K562 (cell line): ENCODE measurements at regions not wholly inside any gene's neighbourhood (a gene's known extent, or its start where the extent isn't known, plus 50 kb on each side); places are given as distances from the start of the nearest gene placed in this dataset.

Source experiments
- DPF2 ChIP-seq: fragments of 450-650 bp; IDR thresholded peaks from 2 replicates; pipeline ENCODE4 v1.6.1; 2016
- ILK ChIP-seq: fragments of 450-650 bp; IDR thresholded peaks from 2 replicates; pipeline ENCODE4 v1.6.1; 2016; ENCODE audit warnings: missing genetic modification characterization, low read depth, mild to moderate bottlenecking, missing compliant biosample characterization, moderate library complexity, borderline replicate concordance
- TF ChIP-seq, protein P1 (sequence below): fragments of 450-650 bp; IDR thresholded peaks from 2 replicates; pipeline ENCODE4 v1.6.1; 2016; ENCODE audit warnings: low read depth
- TF ChIP-seq, protein P2 (sequence below): fragments of 200-800 bp; sonication (Bioruptor generic); IDR thresholded peaks from 2 replicates; pipeline ENCODE4 v1.6.1; 2016; ENCODE audit warnings: missing genetic modification characterization, missing compliant biosample characterization

DNA sequence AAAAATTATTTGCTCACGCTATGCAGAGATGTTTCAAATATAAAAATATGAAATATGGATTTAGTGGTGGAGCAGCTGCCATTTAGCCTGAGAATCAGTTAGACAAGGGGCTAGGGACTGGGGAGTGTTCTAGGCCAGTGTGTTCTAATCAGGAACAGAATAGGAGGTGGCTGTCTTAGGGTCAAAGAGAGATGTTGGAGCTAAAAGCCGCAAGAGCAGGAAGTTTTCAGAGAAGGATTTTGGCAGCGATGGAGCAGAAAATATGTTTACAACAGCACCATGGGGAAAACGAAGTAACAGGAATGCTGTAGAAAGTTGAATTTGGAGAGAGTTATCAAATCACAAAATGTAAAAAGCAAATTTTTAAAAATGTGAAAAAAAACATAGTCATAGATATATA lies 314.0 kb upstream of the SEMA3A start (continued):
- TF ChIP-seq DPF2 (no peak), ILK (tag) (no peak)
- TF ChIP-seq, protein P1, sequence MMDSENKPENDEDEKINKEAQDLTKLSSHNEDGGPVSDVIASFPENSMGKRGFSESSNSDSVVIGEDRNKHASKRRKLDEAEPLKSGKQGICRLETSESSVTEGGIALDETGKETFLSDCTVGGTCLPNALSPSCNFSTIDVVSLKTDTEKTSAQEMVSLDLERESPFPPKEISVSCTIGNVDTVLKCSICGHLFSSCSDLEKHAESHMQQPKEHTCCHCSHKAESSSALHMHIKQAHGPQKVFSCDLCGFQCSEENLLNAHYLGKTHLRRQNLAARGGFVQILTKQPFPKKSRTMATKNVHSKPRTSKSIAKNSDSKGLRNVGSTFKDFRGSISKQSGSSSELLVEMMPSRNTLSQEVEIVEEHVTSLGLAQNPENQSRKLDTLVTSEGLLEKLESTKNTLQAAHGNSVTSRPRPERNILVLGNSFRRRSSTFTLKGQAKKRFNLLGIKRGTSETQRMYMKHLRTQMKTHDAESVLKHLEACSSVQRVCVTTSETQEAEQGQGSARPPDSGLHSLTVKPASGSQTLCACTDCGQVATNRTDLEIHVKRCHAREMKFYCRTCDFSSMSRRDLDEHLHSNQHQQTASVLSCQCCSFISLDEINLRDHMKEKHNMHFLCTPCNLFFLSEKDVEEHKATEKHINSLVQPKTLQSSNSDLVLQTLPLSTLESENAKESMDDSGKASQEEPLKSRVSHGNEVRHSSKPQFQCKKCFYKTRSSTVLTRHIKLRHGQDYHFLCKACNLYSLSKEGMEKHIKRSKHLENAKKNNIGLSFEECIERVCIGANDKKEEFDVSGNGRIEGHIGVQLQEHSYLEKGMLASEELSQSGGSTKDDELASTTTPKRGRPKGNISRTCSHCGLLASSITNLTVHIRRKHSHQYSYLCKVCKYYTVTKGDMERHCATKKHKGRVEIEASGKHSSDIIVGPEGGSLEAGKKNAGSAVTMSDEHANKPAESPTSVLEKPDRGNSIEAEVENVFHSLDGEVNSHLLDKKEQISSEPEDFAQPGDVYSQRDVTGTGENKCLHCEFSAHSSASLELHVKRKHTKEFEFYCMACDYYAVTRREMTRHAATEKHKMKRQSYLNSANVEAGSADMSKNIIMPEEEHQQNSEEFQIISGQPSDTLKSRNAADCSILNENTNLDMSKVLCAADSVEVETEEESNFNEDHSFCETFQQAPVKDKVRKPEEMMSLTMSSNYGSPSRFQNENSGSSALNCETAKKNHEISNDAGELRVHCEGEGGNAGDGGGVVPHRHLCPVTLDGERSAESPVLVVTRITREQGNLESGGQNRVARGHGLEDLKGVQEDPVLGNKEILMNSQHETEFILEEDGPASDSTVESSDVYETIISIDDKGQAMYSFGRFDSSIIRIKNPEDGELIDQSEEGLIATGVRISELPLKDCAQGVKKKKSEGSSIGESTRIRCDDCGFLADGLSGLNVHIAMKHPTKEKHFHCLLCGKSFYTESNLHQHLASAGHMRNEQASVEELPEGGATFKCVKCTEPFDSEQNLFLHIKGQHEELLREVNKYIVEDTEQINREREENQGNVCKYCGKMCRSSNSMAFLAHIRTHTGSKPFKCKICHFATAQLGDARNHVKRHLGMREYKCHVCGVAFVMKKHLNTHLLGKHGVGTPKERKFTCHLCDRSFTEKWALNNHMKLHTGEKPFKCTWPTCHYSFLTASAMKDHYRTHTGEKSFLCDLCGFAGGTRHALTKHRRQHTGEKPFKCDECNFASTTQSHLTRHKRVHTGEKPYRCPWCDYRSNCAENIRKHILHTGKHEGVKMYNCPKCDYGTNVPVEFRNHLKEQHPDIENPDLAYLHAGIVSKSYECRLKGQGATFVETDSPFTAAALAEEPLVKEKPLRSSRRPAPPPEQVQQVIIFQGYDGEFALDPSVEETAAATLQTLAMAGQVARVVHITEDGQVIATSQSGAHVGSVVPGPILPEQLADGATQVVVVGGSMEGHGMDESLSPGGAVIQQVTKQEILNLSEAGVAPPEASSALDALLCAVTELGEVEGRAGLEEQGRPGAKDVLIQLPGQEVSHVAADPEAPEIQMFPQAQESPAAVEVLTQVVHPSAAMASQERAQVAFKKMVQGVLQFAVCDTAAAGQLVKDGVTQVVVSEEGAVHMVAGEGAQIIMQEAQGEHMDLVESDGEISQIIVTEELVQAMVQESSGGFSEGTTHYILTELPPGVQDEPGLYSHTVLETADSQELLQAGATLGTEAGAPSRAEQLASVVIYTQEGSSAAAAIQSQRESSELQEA: no peak
- TF ChIP-seq, protein P2, sequence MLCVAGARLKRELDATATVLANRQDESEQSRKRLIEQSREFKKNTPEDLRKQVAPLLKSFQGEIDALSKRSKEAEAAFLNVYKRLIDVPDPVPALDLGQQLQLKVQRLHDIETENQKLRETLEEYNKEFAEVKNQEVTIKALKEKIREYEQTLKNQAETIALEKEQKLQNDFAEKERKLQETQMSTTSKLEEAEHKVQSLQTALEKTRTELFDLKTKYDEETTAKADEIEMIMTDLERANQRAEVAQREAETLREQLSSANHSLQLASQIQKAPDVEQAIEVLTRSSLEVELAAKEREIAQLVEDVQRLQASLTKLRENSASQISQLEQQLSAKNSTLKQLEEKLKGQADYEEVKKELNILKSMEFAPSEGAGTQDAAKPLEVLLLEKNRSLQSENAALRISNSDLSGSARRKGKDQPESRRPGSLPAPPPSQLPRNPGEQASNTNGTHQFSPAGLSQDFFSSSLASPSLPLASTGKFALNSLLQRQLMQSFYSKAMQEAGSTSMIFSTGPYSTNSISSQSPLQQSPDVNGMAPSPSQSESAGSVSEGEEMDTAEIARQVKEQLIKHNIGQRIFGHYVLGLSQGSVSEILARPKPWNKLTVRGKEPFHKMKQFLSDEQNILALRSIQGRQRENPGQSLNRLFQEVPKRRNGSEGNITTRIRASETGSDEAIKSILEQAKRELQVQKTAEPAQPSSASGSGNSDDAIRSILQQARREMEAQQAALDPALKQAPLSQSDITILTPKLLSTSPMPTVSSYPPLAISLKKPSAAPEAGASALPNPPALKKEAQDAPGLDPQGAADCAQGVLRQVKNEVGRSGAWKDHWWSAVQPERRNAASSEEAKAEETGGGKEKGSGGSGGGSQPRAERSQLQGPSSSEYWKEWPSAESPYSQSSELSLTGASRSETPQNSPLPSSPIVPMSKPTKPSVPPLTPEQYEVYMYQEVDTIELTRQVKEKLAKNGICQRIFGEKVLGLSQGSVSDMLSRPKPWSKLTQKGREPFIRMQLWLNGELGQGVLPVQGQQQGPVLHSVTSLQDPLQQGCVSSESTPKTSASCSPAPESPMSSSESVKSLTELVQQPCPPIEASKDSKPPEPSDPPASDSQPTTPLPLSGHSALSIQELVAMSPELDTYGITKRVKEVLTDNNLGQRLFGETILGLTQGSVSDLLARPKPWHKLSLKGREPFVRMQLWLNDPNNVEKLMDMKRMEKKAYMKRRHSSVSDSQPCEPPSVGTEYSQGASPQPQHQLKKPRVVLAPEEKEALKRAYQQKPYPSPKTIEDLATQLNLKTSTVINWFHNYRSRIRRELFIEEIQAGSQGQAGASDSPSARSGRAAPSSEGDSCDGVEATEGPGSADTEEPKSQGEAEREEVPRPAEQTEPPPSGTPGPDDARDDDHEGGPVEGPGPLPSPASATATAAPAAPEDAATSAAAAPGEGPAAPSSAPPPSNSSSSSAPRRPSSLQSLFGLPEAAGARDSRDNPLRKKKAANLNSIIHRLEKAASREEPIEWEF (CRISPR knock-in tag): no peak
- TF ChIP-seq, all 486 proteins: peak for 0
